ENCODE measurements at regions not wholly inside any gene's neighbourhood (a gene's known extent, or its start where the extent isn't known, plus 50 kb on each side); places are given as distances from the start of the nearest gene placed in this dataset.

DNA sequence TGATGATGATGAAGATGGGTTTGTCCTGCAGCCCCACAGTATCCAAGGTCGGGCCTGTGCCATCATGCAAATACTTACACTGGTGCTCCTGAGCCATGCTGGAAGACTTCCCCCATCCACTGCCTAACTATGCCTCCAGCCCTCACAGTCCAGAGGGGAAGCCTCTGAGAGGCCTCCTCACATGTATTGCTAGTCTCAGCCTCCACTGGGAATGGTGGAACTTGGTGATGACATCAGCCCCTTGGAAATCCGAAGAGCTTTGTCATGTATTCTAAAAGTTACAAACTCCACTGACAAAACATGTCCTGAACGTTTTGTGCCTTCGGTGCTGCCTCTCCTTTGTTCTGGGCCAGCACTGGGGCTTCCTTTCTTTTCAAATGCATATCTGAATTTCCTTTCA is 61.1 kb upstream of the DMRTB1 start:
- TF ChIP-seq, protein P1, sequence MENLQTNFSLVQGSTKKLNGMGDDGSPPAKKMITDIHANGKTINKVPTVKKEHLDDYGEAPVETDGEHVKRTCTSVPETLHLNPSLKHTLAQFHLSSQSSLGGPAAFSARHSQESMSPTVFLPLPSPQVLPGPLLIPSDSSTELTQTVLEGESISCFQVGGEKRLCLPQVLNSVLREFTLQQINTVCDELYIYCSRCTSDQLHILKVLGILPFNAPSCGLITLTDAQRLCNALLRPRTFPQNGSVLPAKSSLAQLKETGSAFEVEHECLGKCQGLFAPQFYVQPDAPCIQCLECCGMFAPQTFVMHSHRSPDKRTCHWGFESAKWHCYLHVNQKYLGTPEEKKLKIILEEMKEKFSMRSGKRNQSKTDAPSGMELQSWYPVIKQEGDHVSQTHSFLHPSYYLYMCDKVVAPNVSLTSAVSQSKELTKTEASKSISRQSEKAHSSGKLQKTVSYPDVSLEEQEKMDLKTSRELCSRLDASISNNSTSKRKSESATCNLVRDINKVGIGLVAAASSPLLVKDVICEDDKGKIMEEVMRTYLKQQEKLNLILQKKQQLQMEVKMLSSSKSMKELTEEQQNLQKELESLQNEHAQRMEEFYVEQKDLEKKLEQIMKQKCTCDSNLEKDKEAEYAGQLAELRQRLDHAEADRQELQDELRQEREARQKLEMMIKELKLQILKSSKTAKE (IDR thresholded peaks at IDR 0.05; ENCODE audit: low read depth, poor library complexity, severe bottlenecking) = no peak
- no peak for TF ChIP-seq TAF1 (IDR thresholded peaks at IDR 0.05; ENCODE audit: borderline replicate concordance, low read depth, low read length)
